IPS-20b (cell line): ENCODE measurements at regions not wholly inside any gene's neighbourhood (a gene's known extent, or its start where the extent isn't known, plus 50 kb on each side); places are given as distances from the start of the nearest gene placed in this dataset.

Source experiments
- H3K27ac ChIP-seq: one replicate; pipeline ENCODE4 v1.5.1; 2013; ENCODE audit warnings: low read length
- H3K27me3 ChIP-seq: 2 replicates; pipeline ENCODE4 v1.6.1; 2013; ENCODE audit warnings: mild to moderate bottlenecking, low read length, inconsistent platforms; ENCODE audit not compliant: insufficient read depth
- H3K36me3 ChIP-seq: 2 replicates; pipeline ENCODE4 v1.6.1; 2013; ENCODE audit warnings: low read depth, mild to moderate bottlenecking, inconsistent platforms, low read length, moderate library complexity; ENCODE audit not compliant: insufficient read depth
- H3K4me1 ChIP-seq: 2 replicates; pipeline ENCODE4 v1.6.1; 2013; ENCODE audit warnings: mild to moderate bottlenecking, control low read depth, inconsistent platforms, low read length, moderate library complexity; ENCODE audit not compliant: insufficient read depth
- H3K4me3 ChIP-seq: 2 replicates; pipeline ENCODE4 v1.5.1; 2013; ENCODE audit warnings: mild to moderate bottlenecking, low read length, inconsistent platforms
- H3K9ac ChIP-seq: 2 replicates; pipeline ENCODE4 v1.6.1; 2013; ENCODE audit warnings: low read depth, mild to moderate bottlenecking, inconsistent platforms, low read length, moderate library complexity
- H3K9me3 ChIP-seq: 2 replicates; pipeline ENCODE4 v1.6.1; 2013; ENCODE audit warnings: mild to moderate bottlenecking, low read depth, low read length, inconsistent platforms; ENCODE audit not compliant: insufficient read depth

DNA sequence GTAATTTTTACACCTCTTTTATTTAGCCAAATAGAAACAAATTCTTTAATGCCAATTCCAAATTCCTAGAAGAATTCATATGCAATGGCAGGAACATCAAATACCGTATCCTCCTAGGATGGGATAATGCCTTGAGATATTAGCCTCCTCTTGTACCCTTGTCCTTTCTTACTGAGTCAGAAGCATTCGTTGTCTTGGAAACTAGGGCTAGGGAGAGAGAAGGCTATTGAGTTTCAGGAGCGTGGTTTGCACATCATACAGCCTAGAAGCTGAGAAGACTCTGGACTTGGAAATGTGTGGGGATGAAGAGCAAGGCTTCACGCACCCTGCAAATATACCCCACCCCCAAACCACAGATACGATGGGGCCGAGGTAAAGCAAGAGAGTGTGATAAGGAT, 300.7 kb downstream of the SP3 start:
- Histone ChIP-seq H3K4me1 (peaks cover 6% of the 10 kb centered on the region; the same call in 1 of the 2 replicates), H3K9me3 (no peaks in the 10 kb centered on the region), H3K4me3 (no peak overlapping the region), H3K27me3 (no peaks in the 10 kb centered on the region), H3K27ac (no peak overlapping the region), H3K9ac (no peak overlapping the region), H3K36me3 (no peaks in the 10 kb centered on the region)

DNA sequence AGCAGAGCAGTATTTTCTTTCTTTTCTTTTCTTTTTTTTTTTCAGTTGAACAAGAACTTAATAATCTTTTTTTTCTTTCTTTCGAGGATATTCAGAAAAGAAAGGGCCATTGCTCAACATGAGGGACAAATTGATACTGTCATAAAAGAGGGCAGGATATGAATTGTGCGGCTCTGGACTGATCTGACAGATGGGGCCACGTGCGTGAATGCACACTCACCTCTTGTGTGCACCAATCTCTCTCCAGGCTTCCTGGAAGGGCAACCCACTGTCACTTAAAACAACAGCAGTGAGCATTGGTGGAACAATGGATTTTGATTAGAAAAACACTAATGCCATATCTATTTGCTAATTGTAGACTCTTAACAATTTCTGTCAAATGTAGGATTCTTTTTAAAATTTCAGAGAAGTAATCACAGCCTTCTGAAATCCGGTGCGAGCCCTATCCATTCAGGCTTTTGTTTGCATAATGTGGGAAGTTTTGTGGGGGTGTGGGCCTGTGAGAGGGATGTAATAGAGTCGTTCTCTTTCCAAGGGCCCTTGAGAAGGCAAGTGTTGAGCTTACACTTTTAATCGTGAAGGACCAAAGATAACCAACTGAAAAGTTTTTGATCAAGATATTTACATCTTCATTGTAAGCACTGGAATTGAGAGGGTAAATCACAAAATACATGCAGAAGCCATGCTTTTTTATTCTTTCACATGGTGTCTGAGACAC, 298.8 kb downstream of the SP3 start:
- Histone ChIP-seq H3K4me3 (no peak overlapping the region), H3K27me3 (no peaks in the 10 kb centered on the region), H3K9ac (no peak overlapping the region), H3K36me3 (no peaks in the 10 kb centered on the region), H3K27ac (no peak overlapping the region), H3K4me1 (peaks cover 6% of the 10 kb centered on the region; the same call in 1 of the 2 replicates), H3K9me3 (no peaks in the 10 kb centered on the region)

DNA sequence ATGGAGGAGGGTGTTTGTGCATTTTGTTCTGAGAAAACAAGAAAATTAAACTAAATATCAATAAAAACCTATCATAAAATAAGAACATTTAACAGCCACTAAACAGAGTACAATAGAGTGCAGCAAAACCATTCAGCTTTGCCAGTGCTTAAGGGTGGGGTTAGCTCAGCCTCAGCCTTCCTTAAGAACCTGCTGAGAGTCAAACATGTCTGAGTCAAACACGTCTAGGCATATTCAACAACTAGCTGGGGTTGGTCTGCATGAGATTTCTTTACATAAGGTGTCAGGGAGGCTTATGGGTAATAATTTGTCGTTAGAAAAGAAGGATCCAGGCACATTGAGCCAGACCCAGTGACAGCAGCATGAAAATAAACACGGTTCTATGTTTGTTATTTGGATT, 298.2 kb downstream of the SP3 start:
- Histone ChIP-seq H3K4me1 (peaks cover 6% of the 10 kb centered on the region; the same call in 1 of the 2 replicates), H3K27me3 (no peaks in the 10 kb centered on the region), H3K27ac (no peak overlapping the region), H3K4me3 (no peak overlapping the region), H3K36me3 (no peaks in the 10 kb centered on the region), H3K9ac (no peak overlapping the region), H3K9me3 (no peaks in the 10 kb centered on the region)

DNA sequence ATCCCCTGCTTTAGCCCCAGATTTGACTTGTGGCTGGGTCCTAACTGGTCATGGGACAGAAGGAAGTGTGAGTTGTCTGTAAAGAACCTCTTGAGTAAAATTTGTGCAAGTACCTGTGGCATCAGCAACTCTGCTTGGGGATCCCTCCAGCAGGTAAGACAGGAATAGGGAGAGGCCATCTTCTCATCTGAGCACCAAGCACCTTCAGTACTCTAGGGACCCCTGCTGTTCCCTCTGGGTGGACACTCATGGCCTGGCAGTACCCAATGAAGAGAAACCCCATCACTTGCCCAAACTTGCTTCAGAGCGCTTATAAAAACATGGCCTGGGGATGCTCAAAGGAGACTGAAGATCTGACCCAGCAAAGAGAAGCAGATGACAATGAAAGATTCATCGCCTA, 297.8 kb downstream of the SP3 start:
- no peak overlapping the region for H3K4me3 ChIP-seq
- H3K27me3 ChIP-seq, result no peaks in the 10 kb centered on the region
- no peaks in the 10 kb centered on the region for H3K36me3 ChIP-seq
- H3K27ac ChIP-seq, result no peak overlapping the region
- H3K4me1 ChIP-seq, result peaks cover 6% of the 10 kb centered on the region; the same call in 1 of the 2 replicates
- no peaks in the 10 kb centered on the region for H3K9me3 ChIP-seq
- H3K9ac ChIP-seq, result no peak overlapping the region

DNA sequence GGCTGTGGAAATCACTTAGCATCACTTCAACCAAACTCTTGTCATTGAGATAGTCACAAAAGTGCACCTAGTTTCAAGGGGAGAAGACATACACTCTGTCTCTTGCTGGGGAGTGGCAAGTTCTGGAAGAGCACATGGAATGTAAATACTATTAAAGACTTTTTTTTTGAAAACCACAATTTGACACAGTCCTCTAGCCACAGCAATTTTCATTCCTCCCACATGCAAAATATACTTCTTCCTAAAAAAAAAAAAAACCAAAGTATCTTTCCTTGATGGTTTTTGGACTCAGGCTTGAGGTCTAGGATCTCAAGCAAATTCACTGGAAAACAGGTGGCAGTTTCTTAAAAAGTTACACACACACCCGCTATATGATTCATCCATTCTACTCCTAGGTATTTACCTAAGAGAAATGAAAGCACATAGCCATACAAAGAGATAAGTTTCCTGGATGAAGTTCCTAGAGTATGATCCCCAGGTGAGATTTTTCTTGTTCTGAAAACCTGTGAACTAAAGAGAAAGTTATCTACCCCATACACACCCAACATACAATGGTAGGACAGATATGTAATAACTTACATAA, 295.8 kb downstream of the SP3 start:
- Histone ChIP-seq H3K4me1 (peaks cover 6% of the 10 kb centered on the region; the same call in 1 of the 2 replicates), H3K4me3 (no peak overlapping the region), H3K9ac (no peak overlapping the region), H3K27me3 (no peaks in the 10 kb centered on the region), H3K9me3 (no peaks in the 10 kb centered on the region), H3K36me3 (no peaks in the 10 kb centered on the region), H3K27ac (no peak overlapping the region)

DNA sequence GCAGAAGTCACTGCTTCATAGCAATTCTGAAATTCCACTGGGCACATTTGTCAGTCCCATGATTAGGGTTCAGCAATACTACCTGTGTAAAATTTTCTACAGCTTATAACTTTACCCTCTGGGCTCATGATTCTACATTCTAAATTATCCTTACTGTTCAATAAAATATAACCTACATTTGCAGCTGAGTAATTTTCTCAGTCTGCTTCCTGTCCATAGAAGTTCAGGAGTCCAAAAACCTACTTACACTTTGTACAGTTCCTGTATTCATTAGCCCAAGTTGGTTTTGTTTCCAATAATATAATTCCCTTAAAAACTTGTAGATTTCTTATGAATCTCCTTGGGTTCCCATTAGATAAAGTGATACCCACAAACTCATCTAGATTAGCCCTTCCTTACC, 295.3 kb downstream of the SP3 start:
- Histone ChIP-seq H3K27ac (no peak overlapping the region), H3K9ac (no peak overlapping the region), H3K36me3 (no peaks in the 10 kb centered on the region)

DNA sequence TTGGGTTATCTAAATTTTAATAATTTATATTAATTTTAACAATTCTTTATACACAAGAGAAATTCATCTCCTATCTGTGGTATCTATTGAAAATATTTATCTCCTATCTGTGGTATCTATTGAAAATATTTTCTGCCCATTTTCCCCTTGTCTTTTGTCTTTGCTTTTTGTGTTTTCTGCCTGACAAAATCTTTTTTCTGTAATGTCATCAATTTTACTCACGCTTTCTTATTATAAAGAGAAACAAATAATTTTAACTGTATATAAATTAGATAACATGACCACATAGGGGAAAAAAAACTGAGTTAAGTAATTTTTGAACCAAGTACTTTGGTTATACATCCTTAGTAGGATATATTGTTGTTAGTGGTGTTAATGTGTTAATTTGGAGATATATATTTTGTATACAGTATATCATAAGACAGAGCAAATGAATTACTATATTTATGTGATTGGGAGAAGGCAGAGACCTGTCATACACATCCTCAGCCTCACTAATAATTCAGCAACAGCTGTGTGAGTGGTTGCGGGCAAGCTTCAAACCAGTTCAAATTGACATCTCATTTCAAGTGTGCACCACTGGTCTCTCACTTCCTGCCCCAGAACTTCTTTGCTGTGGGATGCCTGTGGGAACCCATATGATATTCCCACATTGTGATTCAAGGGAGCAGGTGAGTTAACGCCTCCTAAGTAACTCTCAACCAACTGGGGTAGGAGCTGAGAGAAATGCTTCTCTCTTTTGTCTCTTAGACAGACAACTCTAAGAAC, 292.4 kb downstream of the SP3 start:
- H3K9me3 ChIP-seq, result no peaks in the 10 kb centered on the region
- no peak overlapping the region for H3K9ac ChIP-seq
- H3K27ac ChIP-seq, result no peak overlapping the region
- no peak overlapping the region for H3K4me3 ChIP-seq
- no peaks in the 10 kb centered on the region for H3K27me3 ChIP-seq
- no peaks in the 10 kb centered on the region for H3K4me1 ChIP-seq
- H3K36me3 ChIP-seq, result no peaks in the 10 kb centered on the region

More for the DNA sequence above, 295.3 kb downstream of the SP3 start:
- Histone ChIP-seq H3K4me1 (peaks cover 6% of the 10 kb centered on the region; the same call in 1 of the 2 replicates), H3K27me3 (no peaks in the 10 kb centered on the region), H3K4me3 (no peak overlapping the region), H3K9me3 (no peaks in the 10 kb centered on the region)

DNA sequence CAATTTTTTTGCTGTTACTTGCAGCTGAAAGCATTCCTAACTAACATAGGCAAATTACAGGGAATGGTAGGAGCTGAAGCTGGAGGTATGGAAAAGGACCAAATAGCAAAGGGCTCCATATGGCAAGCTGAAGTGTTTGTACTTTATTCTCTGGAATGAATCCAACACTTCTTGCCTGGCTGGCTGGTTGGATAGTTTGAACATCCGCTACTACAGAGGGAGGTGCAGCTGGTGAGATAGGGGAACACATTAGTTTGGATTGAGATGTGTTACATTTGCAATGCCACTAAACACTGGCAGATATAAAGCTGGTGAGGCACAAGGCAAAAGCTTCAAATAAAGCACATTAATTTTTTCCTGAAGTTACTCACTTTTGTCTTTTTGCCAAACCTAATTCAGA, 291.5 kb downstream of the SP3 start:
- Histone ChIP-seq H3K9me3 (no peaks in the 10 kb centered on the region), H3K9ac (no peak overlapping the region), H3K4me3 (no peak overlapping the region), H3K27ac (no peak overlapping the region), H3K27me3 (no peaks in the 10 kb centered on the region), H3K4me1 (no peaks in the 10 kb centered on the region), H3K36me3 (no peaks in the 10 kb centered on the region)

DNA sequence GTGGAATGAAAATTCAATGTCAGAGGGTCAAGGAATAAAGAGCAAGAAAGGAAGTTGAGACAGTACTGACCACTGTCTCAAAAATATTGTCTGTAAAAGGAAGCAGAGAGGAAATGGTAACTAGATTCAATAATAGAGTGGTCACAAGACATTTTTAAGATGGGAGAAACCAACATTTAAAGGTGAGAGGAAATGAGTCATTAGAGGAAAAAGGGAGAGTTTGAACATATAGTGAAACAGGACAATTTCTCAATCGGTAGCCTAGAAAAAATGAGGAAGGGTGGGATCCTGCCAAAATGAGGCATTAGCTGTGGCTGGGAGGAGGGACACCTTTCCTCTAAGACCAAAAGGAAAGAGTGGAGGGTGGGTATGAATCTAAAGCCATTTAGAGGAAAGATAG, 288.5 kb downstream of the SP3 start:
- no peaks in the 10 kb centered on the region for H3K36me3 ChIP-seq
- H3K27me3 ChIP-seq, result no peaks in the 10 kb centered on the region
- no peak overlapping the region for H3K4me3 ChIP-seq
- no peak overlapping the region for H3K27ac ChIP-seq
- H3K4me1 ChIP-seq, result no peaks in the 10 kb centered on the region
- H3K9ac ChIP-seq, result no peak overlapping the region
- no peaks in the 10 kb centered on the region for H3K9me3 ChIP-seq

DNA sequence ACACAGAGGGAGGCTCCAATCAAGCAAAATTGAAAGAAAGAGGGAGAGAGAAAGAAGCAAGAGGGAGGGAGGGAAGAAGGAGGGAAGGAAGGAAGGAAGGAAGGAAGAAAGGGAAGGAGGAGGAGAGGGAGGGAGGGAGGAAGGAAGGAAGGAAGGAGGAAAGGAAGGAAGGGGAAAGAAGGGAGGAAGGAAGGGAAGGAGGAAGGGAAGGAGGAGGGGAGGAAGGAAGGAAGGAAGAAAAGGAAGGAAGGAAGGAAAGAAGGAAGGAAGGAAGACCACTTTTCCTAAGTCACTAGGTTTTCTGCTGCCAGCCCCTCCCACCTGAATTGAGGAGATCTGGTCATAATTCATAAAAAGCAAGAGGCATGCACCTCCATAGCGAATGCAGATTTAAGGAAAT, 287.0 kb downstream of the SP3 start:
- Histone ChIP-seq H3K36me3 (no peaks in the 10 kb centered on the region), H3K27me3 (no peaks in the 10 kb centered on the region), H3K9me3 (no peaks in the 10 kb centered on the region), H3K4me3 (no peak overlapping the region), H3K9ac (no peak overlapping the region), H3K4me1 (no peaks in the 10 kb centered on the region), H3K27ac (no peak overlapping the region)

DNA sequence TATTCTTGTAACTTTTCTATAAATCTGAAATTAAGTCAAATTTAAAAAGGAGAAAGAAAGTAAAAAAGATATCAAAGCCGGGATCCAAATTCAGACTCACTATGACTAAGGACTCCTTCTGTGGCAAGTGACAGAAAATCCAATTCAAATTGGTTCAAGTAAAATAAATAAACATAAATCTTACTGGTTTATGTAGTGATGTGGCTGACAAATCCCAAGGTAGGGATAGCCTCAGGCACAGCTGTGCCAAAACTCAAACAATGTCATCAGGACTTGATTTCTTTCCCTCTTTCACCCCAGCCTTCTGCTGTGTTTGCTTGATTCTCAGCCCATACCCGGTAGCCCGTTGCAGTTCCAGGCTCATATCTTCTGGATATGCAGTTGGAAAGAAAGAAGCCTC, 284.6 kb downstream of the SP3 start:
- Histone ChIP-seq H3K4me3 (no peak overlapping the region), H3K9ac (no peak overlapping the region), H3K4me1 (no peaks in the 10 kb centered on the region), H3K27me3 (no peaks in the 10 kb centered on the region), H3K27ac (no peak overlapping the region), H3K36me3 (no peaks in the 10 kb centered on the region), H3K9me3 (no peaks in the 10 kb centered on the region)
